Activated CD4-positive, alpha-beta memory T cell treated with anti-CD3 and anti-CD28 coated beads, Interleukin-2, amount 10 ng/mL, durations not matched to agents 7 days and 5 days (primary cell): ENCODE measurements at regions not wholly inside any gene's neighbourhood (a gene's known extent, or its start where the extent isn't known, plus 50 kb on each side); places are given as distances from the start of the nearest gene placed in this dataset.
"Not testable (repeated sequence)": the region's sequence is repeated elsewhere in the genome, so short reads cannot be mapped to it uniquely, and the experiment has no call there.

ENCODE experiments used
- CTCF ChIA-PET: fragments of 350-600 bp; sonication (Branson Sonifier 250); formaldehyde crosslinking; loops from one replicate; lab custom pipeline; 2021; ENCODE audit warnings: antibody characterized with exemption, inconsistent platforms; lab: Charles Lee
- POLR2A ChIA-PET: fragments of 350-600 bp; sonication (Branson Sonifier 250); formaldehyde crosslinking; loops from one replicate; lab custom pipeline; 2021; ENCODE audit warnings: antibody characterized with exemption; lab: Charles Lee
- DNase-seq: peaks from one replicate; pipeline ENCODE4 v3.0.0-alpha.2; 2020
- H3K27ac Mint-ChIP-seq: one replicate; pipeline ENCODE4 v1.8.0; 2021; ENCODE audit warnings: mild to moderate bottlenecking, mixed read lengths
- H3K27me3 Mint-ChIP-seq: one replicate; pipeline ENCODE4 v1.8.0; 2021; ENCODE audit warnings: mixed read lengths
- H3K36me3 Mint-ChIP-seq: one replicate; pipeline ENCODE4 v1.8.0; 2021; ENCODE audit warnings: low read depth, mixed read lengths
- H3K4me1 Mint-ChIP-seq: one replicate; pipeline ENCODE4 v1.8.0; 2021; ENCODE audit warnings: mixed read lengths
- H3K4me3 Mint-ChIP-seq: one replicate; pipeline ENCODE4 v1.8.0; 2021; ENCODE audit warnings: mild to moderate bottlenecking, mixed read lengths
- H3K9me3 Mint-ChIP-seq: one replicate; pipeline ENCODE4 v1.8.0; 2021; ENCODE audit warnings: mixed read lengths

DNA sequence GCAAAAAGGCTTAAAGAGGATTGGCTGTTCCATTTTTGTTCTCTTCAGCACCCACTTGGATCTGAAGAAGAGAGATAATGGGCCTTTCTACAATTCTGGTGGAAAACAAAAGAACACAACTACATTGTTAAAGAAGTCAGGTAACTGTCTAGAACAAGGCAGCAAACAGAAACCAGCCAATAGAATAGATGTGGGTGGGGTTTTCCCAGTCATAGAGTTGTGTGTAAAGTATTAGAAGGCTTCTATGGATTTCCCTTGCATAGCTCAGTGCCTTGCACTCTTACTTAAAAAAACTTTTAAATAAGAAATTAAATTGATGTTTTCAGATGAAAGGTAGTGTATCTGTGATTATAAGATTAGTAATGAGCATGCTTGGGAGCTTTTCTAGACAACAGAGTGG lies 462.7 kb upstream of the ATP11B start:
- ChIA-PET CTCF (no interaction called here), POLR2A (no interaction called here)
- no peaks in the 10 kb centered on the region for H3K4me1 Mint-ChIP-seq
- H3K27me3 Mint-ChIP-seq, result no peaks in the 10 kb centered on the region
- DNase-seq, result no peak
- no peaks in the 10 kb centered on the region for H3K9me3 Mint-ChIP-seq
- no peaks in the 10 kb centered on the region for H3K36me3 Mint-ChIP-seq
- H3K27ac Mint-ChIP-seq, result no peak overlapping the region
- no peak overlapping the region for H3K4me3 Mint-ChIP-seq

DNA sequence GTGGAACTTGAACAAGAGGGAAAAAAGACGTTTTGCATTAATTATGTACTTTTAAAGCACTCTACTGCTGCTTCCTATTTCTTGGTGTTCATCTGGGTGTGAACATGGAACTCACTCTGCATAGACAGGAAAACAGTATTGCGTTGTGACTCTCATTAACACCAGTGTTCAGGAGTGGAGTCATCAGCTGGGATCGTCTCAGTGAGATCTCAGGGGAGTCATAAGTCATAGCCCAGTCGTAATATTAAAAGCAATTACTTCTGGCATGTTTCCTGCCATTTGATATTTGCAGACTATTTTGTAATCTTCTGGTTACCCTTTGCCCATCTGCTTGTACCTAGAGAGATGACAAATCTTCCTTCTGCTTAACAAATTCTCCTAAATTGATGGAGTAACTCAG lies 462.0 kb upstream of the ATP11B start:
- Mint-ChIP-seq H3K4me3 (no peak overlapping the region), H3K4me1 (no peaks in the 10 kb centered on the region), H3K9me3 (no peaks in the 10 kb centered on the region), H3K36me3 (no peaks in the 10 kb centered on the region), H3K27me3 (no peaks in the 10 kb centered on the region), H3K27ac (no peak overlapping the region)
- POLR2A ChIA-PET, result no interaction called here
- DNase-seq, result no peak
- CTCF ChIA-PET, result no interaction called here

DNA sequence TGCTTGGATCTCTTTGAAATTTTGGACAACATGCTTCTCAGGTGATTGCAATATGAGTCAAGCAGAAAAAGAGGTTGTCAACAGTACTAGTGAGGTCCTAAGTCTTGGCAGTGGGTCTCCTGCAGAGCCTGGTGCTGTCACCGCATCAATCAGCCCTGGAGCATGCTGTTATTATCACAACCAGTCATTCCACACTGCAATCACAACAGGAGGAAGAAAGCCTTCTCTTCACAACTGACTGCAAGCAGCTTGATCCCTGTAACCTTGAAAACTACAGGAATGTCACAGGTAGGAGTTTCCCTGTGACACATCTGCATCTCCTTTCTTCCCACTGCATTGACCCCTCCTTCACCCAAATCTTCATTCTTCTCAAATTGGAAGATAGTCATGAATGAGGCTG lies 451.1 kb upstream of the ATP11B start:
- no peak for DNase-seq
- no peaks in the 10 kb centered on the region for H3K27me3 Mint-ChIP-seq
- H3K4me3 Mint-ChIP-seq, result no peak overlapping the region
- ChIA-PET CTCF (no interaction called here), POLR2A (no interaction called here)
- H3K9me3 Mint-ChIP-seq, result no peaks in the 10 kb centered on the region
- no peaks in the 10 kb centered on the region for H3K4me1 Mint-ChIP-seq
- H3K36me3 Mint-ChIP-seq, result no peaks in the 10 kb centered on the region
- no peak overlapping the region for H3K27ac Mint-ChIP-seq

- H3K36me3 Mint-ChIP-seq, CTCF ChIA-PET, H3K4me3 Mint-ChIP-seq, H3K27me3 Mint-ChIP-seq, H3K9me3 Mint-ChIP-seq, DNase-seq, H3K27ac Mint-ChIP-seq, H3K4me1 Mint-ChIP-seq, POLR2A ChIA-PET: not testable (repeated sequence)
Observed at GRCh38 chr3:182344026-182344425, 449.3 kb upstream of the ATP11B start.

GRCh38 chr3:182349051-182349450 lies 444.3 kb upstream of the ATP11B start:
- ChIA-PET POLR2A (no interaction called here), CTCF (no interaction called here)
- no peaks in the 10 kb centered on the region for H3K36me3 Mint-ChIP-seq
- no peak overlapping the region for H3K27ac Mint-ChIP-seq
- no peaks in the 10 kb centered on the region for H3K4me1 Mint-ChIP-seq
- no peak for DNase-seq
- no peak overlapping the region for H3K4me3 Mint-ChIP-seq
- no peaks in the 10 kb centered on the region for H3K9me3 Mint-ChIP-seq
- no peaks in the 10 kb centered on the region for H3K27me3 Mint-ChIP-seq

- CTCF ChIA-PET, result no interaction called here
- H3K27ac Mint-ChIP-seq, result no peak overlapping the region
- no peaks in the 10 kb centered on the region for H3K9me3 Mint-ChIP-seq
Observed at GRCh38 chr3:182349951-182350517, 443.3 kb upstream of the ATP11B start.

DNA sequence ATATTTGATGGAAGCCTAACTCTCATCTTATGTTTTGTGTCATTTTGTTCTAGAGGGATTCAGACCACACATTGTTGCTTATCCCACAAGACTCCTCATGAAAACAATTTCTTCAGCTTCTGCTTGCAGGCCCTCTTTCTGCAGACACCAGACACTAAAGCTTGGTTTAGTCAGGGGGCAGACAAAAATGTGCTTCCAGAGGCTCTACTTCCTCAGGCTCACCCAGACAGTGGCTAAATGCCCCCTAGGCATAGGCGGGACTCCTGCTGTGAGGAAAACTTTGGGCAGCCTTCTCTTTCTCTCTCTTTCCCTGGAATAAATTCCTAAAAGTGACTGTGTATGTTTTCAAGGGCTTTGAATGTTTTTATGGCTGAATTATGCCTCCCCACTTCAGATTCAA lies 435.4 kb upstream of the ATP11B start:
- POLR2A ChIA-PET, result no interaction called here

More at GRCh38 chr3:182349951-182350517, 443.3 kb upstream of the ATP11B start:
- DNase-seq, result no peak
- H3K4me3 Mint-ChIP-seq, result no peak overlapping the region
- no peaks in the 10 kb centered on the region for H3K36me3 Mint-ChIP-seq
- POLR2A ChIA-PET, result no interaction called here
- H3K27me3 Mint-ChIP-seq, result no peaks in the 10 kb centered on the region
- H3K4me1 Mint-ChIP-seq, result no peaks in the 10 kb centered on the region

DNA sequence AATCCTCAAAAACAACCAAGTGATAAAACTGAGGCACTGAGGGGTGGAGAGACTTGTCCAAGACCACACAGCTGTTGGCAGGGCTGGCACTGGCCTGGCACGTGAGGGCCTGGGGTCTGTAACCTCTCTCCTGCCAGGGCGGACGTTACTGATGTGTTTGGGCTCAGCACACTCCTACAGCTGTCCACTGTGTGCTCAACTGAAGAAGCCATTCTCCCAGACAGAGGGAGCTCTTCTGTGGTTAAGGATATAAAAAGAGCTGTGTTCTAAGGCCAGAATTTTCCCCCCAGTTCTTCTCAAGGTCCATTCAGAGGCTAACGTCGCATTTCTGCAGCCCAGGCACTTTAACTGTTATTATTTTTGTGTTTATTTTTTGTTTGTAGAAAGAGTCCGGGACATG lies 429.0 kb upstream of the ATP11B start:
- CTCF ChIA-PET, result no interaction called here
- no peak overlapping the region for H3K27ac Mint-ChIP-seq
- H3K27me3 Mint-ChIP-seq, result no peaks in the 10 kb centered on the region
- H3K4me1 Mint-ChIP-seq, result no peaks in the 10 kb centered on the region
- H3K9me3 Mint-ChIP-seq, result no peaks in the 10 kb centered on the region
- no peak for DNase-seq
- H3K36me3 Mint-ChIP-seq, result no peaks in the 10 kb centered on the region
- POLR2A ChIA-PET, result no interaction called here
- no peak overlapping the region for H3K4me3 Mint-ChIP-seq

More for the DNA sequence above, 435.4 kb upstream of the ATP11B start:
- Mint-ChIP-seq H3K4me1 (no peaks in the 10 kb centered on the region), H3K27ac (no peak overlapping the region), H3K9me3 (no peaks in the 10 kb centered on the region), H3K36me3 (no peaks in the 10 kb centered on the region), H3K27me3 (no peaks in the 10 kb centered on the region), H3K4me3 (no peak overlapping the region)
- CTCF ChIA-PET, result no interaction called here
- no peak for DNase-seq

GRCh38 chr3:182364723-182365650 lies 428.3 kb upstream of the ATP11B start:
- Mint-ChIP-seq H3K9me3 (no peaks in the 10 kb centered on the region), H3K27me3 (no peaks in the 10 kb centered on the region), H3K4me3 (no peak overlapping the region), H3K4me1 (no peaks in the 10 kb centered on the region), H3K36me3 (no peaks in the 10 kb centered on the region), H3K27ac (no peak overlapping the region)
- ChIA-PET POLR2A (no interaction called here), CTCF (no interaction called here)
- DNase-seq, result no peak

- DNase-seq, result no peak
- Mint-ChIP-seq H3K4me3 (no peak overlapping the region), H3K9me3 (no peaks in the 10 kb centered on the region), H3K4me1 (no peaks in the 10 kb centered on the region), H3K27me3 (no peaks in the 10 kb centered on the region), H3K36me3 (no peaks in the 10 kb centered on the region), H3K27ac (no peak overlapping the region)
- ChIA-PET POLR2A (no interaction called here), CTCF (no interaction called here)
Observed at GRCh38 chr3:182366746-182367145, 426.6 kb upstream of the ATP11B start.

DNA sequence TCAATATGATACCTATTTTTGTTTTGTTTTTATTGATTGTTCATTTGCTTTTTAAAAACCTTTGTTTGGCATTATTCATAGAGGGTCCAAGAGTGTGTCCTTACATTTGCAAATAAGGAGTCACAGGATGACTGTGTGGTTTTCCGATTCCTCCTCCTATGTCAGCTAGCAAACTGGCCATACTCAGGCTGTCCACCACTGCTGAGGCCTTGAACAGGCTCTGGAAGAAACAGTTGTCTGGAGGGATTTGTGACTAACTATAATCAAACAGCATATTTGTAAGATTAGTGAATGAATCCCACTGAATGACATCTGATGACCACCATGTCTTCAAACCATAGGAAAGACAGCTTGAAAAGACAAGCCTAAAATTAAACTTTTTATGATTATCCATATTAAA lies 423.4 kb upstream of the ATP11B start:
- Mint-ChIP-seq H3K36me3 (no peaks in the 10 kb centered on the region), H3K27me3 (no peaks in the 10 kb centered on the region), H3K4me3 (no peak overlapping the region), H3K4me1 (no peaks in the 10 kb centered on the region), H3K9me3 (no peaks in the 10 kb centered on the region), H3K27ac (no peak overlapping the region)
- no peak for DNase-seq
- CTCF ChIA-PET, result no interaction called here
- POLR2A ChIA-PET, result no interaction called here

GRCh38 chr3:182370949-182371348 lies 422.4 kb upstream of the ATP11B start:
- no peaks in the 10 kb centered on the region for H3K27me3 Mint-ChIP-seq
- CTCF ChIA-PET, result interaction anchor here (0.8 kb wide), 1 partner anchor 45 kb away, joined by 4 read pairs; no protein-coding TSS in a partner anchor

DNA sequence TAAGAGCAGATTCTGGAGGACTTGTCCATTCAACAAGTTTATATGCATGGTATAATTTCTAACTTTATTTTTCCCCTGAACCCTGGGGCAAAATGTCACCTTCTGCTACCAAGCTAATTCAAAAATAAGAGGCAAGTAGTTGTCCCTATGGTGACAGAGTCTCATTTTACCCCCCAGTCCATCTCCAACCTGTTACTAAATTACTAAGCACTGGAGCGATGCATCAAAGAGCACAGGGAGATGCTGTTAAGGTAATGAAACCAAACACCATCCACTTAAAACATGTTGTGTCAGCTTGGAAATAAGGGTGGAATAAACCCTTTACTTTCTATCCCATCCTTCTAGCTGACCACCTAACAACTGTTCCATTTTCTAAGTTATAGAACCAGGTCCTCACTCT lies 417.4 kb upstream of the ATP11B start:
- Mint-ChIP-seq H3K27me3 (no peaks in the 10 kb centered on the region), H3K4me1 (no peaks in the 10 kb centered on the region), H3K36me3 (no peaks in the 10 kb centered on the region), H3K27ac (no peak overlapping the region), H3K4me3 (no peak overlapping the region), H3K9me3 (no peaks in the 10 kb centered on the region)
- DNase-seq, result no peak
- POLR2A ChIA-PET, result no interaction called here
- CTCF ChIA-PET, result no interaction called here

More at GRCh38 chr3:182370949-182371348, 422.4 kb upstream of the ATP11B start:
- Mint-ChIP-seq H3K27ac (no peak overlapping the region), H3K36me3 (no peaks in the 10 kb centered on the region), H3K4me3 (no peak overlapping the region), H3K4me1 (no peaks in the 10 kb centered on the region), H3K9me3 (no peaks in the 10 kb centered on the region)
- POLR2A ChIA-PET, result no interaction called here
- no peak for DNase-seq
